Stimulated activated CD8-positive, alpha-beta memory T cell treated with anti-CD3 and anti-CD28 coated beads, Interleukin-7, amount 100 ng/mL, for 1 hour (primary cell): ENCODE measurements at regions not wholly inside any gene's neighbourhood (a gene's known extent, or its start where the extent isn't known, plus 50 kb on each side); places are given as distances from the start of the nearest gene placed in this dataset.
"Not testable (repeated sequence)": the region's sequence is repeated elsewhere in the genome, so short reads cannot be mapped to it uniquely, and the experiment has no call there.

ENCODE experiments used
- DNase-seq, 2 donors: peaks; one replicate each; pipeline ENCODE4 v3.0.0-alpha.2; 2020; ENCODE audit warnings: low read depth in 2 of 2

DNA sequence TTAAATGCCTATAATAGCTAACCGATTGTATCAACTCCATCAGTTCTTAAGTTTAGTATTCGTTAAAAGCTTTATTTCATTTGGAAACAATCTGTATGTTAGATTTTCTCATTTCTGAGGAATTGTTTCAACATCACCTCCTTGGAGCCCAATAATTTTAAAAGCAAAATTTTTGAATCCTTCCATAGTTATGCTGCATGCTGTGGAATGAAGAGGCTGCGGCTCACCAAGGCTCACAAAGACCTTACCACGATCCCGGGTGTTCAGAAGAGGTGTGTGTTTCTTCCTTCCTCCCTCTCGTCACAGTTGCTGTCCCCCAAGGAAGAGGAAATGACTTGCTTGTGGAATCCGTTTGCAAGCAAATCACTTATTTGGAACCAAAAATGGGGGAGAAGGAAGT, 143.8 kb downstream of the FGF1 start:
- DNase-seq, result no peak

DNA sequence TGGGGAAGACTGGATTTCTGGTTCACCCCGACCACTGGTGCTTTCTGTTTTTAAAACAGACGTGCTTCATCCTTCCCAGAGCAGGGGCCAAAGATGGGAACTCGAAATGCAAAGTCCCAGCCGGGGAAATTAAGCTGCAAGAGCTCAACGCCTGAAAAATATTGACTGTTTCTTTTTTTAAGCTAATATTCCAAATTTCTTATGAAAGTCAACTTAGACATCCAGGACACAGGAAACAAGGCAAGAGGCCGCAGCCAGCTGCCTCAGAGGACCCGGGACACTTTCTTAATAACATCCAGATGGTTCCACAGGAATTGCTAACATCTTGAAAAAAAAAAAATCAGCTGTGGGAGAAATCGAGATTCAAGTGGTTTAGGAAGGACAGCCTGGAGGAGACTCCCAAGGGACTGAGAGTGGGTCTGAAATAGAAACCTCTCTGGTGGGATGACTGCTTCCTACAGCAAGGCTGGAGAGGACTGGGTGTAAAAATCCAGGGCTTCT, 144.9 kb downstream of the FGF1 start:
- DNase-seq, result no peak

DNA sequence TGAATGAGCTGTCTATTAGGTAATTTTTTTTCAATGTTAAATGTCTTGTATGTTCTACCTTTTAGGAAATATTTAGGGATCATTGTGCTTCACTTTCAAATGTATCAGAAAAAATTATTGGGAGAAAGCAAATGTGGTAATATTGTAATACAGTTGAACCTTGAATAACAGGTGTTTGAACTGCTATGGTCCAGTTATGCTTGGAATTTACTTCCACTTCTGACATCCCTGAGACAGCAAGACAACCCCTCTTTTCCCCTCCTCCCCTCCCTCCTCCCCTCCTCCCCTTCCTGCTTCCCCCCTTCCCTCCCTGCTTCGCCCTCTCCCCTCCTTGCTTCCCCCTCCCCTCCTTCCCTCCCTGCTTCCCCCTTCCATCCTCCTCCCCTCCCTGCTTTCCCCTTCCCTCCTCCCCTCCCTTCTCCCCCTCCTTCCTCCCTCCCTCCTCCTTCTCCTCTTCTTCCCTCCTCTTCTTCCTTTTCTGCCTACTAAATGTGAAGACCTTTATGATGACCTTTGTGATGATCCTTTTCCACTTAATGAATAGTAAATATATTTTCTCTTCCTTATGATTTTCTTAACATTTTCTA, 146.6 kb downstream of the FGF1 start:
- DNase-seq, result no peak

DNA sequence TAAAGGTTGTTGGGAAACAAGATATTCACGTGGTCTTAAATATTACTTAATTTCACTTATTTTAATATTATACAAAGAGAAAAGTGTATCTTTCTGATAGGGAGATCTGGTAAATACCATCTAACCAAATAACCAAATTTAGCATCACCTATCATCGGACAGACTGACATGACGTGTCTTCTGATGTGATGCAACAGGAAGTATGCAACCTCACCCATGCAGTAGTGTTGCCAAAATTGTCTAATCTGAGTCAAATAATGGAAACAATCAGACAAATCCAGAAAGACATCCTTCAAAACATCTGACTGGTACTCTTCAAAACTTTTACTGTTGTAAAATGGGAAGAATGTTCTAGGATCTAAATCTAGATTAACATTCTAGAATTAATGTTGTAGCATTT, 148.0 kb downstream of the FGF1 start:
- no peak for DNase-seq

DNA sequence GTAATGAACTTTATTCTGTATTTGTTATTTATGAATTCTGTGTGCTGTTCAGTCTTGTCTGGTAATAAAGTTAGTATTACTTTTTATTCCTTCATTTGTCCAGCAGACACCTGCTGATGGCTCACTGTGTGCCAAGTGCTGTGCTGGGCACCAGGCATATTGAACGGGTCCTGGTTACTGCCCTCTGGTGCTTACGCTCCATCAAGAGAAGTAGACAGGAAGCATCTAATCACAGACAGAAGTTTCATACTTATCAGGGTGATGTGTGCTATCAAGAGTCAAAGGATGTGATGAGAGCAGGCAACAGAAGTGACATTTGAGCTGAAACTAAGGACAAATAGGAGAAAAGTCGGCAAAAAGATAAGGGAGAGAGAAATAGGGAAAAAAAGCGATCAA, 153.1 kb downstream of the FGF1 start:
- DNase-seq, result no peak

DNA sequence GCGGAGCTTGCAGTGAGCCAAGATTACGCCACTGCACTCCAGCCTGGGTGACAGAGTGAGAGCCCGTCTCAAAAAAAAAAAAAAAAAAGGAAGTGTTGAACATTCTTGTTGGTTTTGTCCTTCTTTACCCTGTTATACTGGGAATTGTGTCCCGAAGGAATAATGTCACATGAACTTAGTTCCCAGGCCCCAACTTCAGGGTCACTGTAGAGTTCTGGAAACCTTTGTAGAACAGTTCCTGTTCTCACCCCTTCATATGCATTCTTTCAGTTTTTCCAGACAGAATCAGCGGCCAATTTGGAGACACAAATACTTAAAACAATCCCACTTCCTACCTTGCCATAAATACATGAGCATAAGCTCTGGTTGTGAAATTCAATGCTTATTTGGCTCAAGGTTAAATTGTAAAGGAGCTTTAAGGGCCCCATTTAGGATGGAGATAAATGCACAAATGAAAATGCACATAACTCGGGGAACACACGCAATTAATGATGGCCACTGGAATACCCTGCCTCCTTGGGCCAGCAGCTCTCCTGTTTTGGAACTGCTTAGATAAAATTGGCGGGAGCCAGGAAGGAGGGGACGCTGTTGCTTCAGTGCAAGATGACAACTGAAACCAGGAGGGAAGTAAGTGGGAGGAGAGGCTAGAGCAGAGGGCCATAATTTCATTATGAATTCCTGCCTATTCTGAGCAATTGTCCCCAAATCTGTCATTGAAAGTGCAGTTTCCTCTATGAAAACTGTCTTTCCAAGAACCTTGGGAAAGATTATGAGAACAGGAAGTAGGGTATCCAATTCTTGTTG, 153.7 kb downstream of the FGF1 start:
- no peak for DNase-seq

DNA sequence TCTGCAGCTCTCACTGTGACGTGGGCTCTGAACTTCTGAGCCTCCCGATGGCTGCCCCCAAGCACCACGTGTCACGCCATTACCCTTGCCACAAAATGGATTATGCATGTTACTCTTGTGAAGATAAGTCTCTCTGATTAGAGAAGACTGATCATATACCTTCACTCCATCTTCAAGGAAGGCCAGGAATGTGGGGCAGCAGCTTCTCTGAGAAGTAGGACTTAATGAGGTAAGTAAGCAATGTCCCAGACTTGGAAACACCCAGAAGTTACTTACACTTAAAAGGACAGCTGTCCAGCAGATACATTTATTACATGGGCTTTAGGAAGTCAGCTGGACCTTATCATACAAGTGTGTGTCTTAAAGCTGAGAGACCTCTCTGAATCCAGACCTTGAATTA, 155.0 kb downstream of the FGF1 start:
- DNase-seq, result no peak

DNA sequence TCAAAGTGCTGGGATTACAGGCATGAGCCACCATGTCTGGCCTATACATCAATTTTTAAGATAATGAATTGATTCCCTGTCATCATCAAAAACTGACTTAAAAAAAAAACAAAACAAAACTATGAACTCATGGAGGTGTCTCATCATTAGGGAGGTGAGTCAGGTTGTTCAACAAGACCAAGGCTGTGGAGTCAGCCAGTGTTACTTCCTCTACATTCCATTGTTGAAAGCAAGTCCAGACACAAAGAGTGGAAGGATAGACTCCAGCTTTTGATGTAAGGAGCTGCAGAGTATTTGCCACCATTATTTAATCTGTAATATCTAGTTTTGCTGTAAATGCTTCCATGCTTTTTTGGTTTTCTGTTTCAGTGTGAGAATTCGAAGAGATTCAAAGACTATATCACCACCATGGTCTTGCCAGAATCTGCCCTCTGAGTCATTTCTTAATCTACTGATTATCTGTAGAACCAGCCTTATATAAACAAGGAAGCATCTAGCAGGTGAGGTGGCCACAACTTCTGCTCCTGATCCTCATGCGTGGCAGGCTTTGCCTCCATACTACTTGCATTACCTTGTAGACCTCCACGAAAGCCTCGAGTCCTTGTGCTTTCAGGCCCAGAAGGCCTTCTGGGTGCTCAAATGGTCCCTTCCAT, 156.1 kb downstream of the FGF1 start:
- no peak for DNase-seq

DNA sequence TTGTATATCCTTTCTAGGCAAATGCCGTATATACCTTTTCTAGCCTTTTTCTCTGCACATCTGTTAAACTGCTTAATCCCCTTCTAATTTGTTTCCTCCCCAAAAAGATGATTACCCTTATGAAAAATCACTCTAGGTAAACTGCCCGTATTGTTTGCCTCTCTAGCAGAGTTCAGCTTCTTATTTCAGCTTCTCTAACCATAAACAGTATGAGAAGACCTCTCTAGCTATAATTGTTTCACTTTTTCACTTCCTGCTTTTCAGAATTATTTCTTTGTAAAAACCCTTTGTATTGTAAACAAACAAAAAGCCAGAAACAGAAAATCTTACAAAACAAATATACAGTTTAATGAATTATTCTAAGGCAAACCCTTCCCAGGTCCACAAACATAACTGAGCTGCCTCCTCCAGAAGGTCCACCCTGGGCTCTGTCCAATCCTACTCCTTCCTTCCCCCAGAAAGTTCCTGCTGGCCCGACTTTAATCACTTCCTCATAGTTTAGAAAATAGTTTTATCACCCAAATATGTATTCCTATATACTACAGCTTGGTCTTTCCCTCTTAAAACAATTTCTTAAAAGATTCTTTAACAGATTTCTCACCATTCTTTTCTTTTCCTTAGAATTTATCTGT, 158.1 kb downstream of the FGF1 start:
- no peak for DNase-seq

DNA sequence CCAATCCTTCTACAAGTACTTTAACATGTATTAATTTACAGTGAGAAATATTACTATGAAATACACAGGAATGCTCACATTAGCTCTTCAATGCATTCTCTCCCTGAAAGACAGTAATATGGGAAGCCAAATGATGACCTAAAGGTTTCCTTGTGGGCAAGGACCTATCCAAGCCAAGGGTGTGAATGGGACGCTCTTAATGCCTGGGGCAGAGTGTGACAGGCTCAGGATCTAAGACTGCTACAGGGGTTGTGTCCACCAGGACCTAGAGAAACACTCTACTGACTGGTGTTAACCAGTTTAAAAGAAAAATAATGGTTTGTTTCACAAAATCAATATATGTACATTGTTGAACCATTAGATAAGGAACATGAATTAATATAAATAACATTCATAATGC, 158.7 kb downstream of the FGF1 start:
- no peak for DNase-seq

DNA sequence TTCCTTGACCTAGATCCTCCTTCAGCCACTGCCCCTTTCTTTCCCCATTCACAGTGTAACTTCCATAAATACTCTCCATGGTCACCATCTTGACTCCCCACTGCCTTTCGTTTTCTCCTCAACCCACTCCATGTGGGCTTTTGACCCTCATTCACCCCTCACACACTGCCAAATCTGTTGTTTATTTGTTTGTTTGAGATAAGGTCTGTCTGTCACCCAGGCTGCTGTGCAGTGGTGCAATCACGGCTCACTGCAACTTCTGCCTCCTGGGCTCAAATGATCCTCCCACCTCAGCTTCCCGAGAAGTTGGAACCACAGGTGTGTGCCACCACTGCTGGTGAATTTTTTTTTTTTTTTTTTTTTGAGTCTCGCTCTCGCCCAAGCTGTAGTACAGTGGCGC, 162.9 kb downstream of the FGF1 start:
- no peak for DNase-seq

DNA sequence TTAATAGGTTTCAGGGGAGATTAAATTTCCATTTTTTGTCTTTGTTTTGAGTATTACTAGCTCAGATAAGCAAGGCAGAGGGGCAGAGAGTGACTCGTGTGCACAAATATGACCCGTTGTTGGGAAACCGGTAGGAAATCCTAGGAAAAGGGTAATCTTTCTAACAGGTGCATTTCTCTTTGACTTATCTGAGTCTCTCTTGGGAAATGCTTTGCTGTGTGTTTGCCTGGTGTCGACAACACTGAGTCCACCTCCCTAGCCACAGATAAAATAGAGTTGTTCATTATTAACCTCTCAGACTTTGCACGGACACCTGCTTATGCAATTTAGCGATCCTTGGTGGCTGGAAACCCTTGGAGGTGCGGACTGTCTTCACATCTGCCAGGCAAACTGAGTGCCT, 164.2 kb downstream of the FGF1 start:
- DNase-seq, result no peak

DNA sequence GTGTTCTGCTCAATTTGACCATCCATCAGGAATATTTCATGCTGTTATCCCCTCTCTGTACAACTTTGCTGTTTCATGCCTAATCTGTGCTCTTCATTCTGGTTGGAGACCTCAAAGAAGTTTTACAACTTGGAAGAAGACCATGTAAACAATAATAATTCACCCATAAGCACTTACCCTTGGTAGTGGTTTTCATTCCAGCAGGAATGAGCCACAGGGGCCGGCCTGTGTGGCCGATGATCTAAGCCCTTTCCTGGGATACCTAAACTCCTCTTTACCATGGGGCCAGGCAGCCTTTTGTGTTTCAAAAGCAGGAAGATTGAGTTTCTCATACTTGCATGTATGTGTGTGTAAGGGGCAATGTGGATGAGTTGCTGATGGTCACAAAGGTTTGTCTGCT, 165.0 kb downstream of the FGF1 start:
- DNase-seq, result no peak

DNA sequence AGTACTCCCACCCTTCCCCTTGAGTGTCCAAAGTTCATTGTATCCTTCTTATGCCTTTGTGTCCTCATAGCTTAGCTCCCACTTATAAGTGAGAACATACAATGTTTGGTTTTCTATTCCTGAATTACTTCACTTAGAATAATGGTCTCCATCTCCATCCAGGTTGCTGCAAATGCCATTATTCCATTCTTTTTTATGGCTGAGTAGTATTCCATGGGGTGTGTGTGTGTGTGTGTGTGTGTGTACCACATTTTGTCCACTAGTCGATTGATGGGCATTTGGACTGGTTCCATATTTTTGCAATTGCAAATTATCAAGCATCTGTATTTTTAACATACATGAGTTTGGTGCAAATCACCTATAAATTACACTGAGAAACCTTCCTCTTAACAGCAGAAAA, 166.0 kb downstream of the FGF1 start:
- not testable (repeated sequence) for DNase-seq

DNA sequence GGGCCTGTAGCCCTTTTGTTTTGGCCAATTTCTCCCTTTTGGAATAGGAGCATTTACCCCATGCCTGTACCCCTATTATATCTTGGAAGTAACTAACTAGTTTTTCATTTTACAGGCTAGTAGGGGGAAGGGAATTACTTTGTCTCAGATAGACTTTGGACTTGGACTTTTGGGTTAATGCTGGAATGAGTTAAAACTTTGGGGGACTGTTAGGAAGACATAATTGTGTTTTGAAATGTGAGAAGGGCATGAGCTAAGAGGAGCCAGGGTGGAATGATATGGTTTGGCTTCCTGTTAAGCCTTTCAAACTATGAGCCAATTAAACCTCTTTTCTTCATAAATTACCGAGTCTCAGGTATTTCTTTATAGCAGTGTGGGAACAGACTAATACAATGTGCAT, 168.1 kb downstream of the FGF1 start:
- DNase-seq, result no peak

DNA sequence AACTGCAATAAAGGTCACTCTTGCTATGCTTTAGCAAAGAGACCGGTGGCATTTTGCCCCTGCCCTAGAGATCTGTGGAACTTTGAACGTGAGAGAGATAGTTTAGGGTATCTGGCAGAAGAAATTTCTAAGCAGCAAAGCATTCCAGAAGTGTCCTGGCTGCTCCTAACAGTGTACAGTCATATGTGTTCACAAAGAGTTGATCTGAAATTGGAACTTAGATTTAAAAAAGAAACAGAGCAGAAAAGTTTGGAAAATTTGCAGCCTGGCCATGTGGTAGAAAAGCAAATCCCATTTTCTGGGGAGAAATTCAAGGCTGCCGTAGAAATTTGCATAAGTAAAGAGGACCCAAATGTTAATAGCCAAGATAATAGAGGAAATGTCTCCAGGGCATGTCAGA, 169.2 kb downstream of the FGF1 start:
- no peak for DNase-seq

DNA sequence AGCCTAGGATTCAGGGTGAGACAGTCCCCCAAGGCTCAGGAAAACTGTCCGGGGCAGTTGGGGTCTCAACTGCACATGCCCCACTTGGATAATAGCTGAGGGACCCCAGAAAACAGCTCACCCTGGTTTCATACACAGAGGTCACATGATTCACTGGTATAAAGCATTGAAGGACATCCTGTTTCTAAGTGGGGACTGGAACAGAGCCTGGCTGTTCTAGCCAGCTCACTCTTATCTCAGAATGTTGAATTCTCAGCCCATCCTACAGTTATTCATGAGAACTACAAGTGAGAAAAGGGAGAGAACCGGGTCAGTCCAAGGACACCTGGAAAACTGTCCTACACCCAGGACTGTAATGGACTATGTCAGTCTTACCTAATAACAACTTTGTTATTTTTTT, 170.9 kb downstream of the FGF1 start:
- DNase-seq, result no peak

DNA sequence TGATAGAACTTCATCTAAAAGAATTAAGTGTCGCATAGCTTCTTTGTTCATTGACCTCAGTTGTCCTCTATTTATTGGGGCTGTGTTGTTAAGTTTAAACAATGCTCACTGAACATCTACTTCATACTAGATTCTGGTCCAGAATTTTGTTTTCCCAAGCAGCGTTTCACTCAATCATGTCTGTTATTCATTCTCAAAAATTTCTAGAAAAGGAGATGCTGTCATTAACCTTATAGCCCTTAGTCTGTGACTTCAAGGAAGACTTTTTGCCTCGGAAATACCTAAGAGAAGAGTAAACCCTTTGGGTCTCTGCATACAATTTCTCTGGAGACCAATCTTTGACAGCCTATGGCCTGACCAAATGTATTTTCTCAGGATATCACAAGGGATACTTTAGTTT, 171.7 kb downstream of the FGF1 start:
- no peak for DNase-seq

DNA sequence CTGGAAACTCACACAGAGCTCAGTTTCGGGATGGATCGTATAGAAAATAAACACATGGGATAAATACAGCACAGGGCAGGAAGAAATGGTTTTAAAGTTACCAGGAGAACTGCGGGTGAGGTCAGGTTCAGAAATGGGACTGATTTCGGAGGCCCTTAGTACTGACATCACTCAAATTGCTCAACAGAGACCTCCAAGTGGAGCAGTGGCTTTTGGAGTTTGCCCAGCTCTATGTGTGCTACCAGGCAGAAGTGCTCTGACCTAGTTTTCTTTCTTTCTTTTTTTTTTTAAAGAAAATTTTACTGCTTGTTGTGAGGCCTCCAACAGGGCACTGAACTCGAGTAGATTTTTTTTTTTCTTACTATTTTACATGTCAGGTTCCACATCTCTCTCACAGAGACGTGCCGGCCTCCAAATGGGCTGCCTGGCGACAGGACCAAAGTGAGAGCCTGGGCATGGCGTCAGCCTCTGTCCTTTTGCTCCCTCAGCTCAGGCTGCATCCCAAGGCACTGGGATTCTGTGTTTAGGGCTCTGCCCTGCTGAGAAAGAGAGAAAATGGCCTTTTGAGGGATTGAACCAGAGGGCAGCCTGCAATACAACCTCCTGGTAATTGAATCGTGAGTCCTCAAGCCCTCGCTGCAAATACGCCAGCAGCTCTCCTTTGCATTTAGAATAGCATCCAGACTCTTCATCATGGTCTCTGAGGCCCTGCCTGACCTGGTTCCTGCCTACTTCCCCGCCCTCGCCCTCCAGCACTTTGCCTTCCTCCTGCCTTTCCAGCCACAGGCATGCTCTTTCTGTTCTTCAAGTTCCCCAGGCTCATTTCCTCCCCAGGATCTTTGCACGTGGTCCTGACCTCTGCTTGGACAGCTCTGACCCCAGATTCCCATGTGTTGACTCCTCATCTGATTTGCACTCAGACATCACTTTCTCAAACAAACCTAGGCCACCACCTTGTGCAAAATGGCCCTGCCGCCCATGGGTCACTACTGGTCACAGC, 173.5 kb downstream of the FGF1 start:
- no peak for DNase-seq

DNA sequence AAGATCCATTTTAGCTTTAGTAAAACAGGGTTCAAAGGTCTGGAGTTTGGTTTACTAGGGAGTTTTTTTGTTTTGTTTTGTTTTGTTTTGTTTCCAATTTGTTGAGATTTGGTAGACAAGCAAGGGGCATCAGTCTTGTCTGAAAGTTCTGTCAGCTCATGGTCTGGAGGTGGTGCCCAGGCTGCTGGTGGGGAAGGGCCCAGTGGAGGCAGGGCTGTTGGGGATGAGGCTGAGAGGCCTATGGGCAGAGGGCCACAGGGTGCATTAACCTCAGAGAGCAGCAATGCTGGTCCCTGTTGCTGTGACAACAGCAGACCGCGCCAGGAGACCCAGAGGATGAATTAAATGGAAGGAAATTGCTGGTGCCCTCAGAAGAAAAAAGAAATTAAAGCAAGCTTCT, 174.5 kb downstream of the FGF1 start:
- no peak for DNase-seq

DNA sequence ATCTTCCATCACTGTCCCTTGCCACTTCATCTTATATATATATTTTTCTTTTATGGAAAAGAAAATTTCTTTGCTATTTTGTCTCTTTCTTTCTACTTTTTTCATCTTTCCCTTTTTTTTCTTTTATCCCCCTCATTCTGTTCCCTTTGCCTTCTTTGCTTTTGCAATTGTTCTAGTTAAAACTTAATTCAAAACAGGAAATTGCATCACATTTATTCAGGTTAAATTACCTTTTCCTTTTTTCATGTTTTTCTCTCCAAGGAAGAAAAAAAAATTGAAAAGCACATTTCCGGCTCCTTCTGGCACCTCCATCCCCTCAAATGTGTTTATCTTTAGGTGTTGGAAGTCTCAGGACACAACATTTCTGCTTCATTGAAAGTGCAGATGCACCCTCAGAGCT, 176.9 kb downstream of the FGF1 start:
- no peak for DNase-seq
